IgD-negative memory B cell (primary cell): ENCODE measurements at regions not wholly inside any gene's neighbourhood (a gene's known extent, or its start where the extent isn't known, plus 50 kb on each side); places are given as distances from the start of the nearest gene placed in this dataset.
"Not testable (repeated sequence)": the region's sequence is repeated elsewhere in the genome, so short reads cannot be mapped to it uniquely, and the experiment has no call there.

Experiments
- H3K27ac Mint-ChIP-seq, 3 donors: one replicate each; pipeline ENCODE4 v1.8.0; 2020 to 2022; ENCODE audit warnings: mild to moderate bottlenecking in 3 of 3, mixed read lengths in 3 of 3, moderate library complexity in 1 of 3
- H3K27me3 Mint-ChIP-seq: one replicate; pipeline ENCODE4 v1.8.0; 2021; ENCODE audit warnings: mixed read lengths
- H3K36me3 Mint-ChIP-seq: one replicate; pipeline ENCODE4 v1.8.0; 2020; ENCODE audit warnings: mild to moderate bottlenecking, mixed read lengths
- H3K4me1 Mint-ChIP-seq, 3 donors: one replicate each; pipeline ENCODE4 v1.8.0; 2020 to 2022; ENCODE audit warnings: mixed read lengths in 3 of 3, mild to moderate bottlenecking in 1 of 3
- H3K4me3 Mint-ChIP-seq, 4 donors: one replicate each; pipeline ENCODE4 v1.8.0; 2020 to 2022; ENCODE audit warnings: mild to moderate bottlenecking in 4 of 4, mixed read lengths in 4 of 4, moderate library complexity in 3 of 4
- H3K9me3 Mint-ChIP-seq, 3 donors: one replicate each; pipeline ENCODE4 v1.8.0; 2020 to 2021; ENCODE audit warnings: mixed read lengths in 3 of 3, mild to moderate bottlenecking in 1 of 3

DNA sequence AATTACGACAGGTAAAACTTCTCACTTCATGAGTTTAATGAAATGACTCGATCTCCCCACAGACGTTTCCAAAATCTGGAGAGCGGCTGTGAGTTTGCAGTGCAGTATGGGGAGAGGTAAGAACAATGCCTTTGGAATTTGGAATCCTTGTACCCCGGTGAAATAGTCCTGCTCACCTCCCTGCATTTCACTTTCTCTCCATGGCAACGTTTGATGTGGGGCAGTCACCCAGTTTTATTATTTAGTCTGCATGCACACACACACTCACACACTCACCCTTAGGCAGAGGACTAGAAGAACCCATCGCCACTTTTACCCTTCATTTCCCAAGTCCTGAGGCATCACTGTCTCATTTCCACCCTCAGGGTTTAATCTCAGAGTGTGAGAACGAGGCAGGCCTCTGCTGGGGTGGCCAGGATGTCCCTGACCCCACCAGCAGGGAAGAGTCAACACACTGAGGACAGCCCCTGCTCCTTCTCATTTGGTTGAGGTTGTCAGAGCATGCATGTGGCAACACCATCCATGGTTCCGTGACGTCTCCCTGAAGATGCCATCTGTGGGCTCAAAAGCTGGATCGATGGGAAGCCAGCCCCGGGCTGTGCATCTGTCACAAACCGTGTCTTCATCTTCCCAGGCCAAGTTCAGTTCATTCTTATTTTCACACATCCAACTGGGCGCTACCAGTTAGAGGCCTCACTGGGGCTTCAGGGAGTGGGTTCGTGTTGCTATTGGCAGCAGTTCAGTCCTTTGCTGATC, 119.8 kb upstream of the TRIM2 start:
- Mint-ChIP-seq H3K4me3 (no peak overlapping the region), H3K27ac (no peak overlapping the region), H3K9me3 (no peaks in the 10 kb centered on the region), H3K27me3 (peaks cover 1% of the 10 kb centered on the region), H3K36me3 (no peaks in the 10 kb centered on the region), H3K4me1 (peaks cover 21 to 27% (median 23%) of the 10 kb centered on the region in 3 donors)

DNA sequence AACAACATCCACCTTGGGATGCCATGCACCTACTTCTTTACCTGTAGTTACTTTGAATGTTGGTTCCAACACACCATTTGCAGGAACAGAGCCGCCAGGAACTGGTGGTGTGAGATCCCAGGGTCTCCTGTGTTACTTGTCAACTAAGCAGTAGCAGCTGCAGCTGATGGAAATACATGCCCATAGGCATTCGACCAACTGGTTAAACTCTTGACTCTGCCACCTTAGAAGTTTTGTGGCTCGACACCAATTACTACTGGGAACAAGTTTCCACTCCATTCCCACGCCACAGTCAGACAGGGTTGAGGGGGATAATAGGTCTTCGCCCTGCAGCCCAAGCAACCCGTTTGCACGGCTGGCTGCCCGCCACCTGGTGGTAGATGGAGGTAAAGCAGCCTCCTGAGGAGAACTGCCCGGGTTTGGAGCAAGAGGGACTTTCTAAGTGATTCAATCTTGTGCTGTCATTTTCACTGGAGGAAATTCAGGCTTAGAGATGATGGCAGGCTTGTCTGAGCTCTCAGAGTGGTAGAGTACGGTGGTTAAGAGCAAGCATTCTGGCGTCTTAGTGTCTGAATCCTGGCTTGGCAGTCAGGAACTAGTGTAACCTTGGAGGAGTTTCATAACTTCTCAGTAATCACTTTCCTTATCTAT, 119.1 kb upstream of the TRIM2 start:
- Mint-ChIP-seq H3K36me3 (no peaks in the 10 kb centered on the region), H3K27me3 (peaks cover 1% of the 10 kb centered on the region), H3K4me3 (peak overlapping the region in 2 of 4 donors; percentile 6 to 38), H3K27ac (peak overlapping the region in 1 of 3 donors; percentile 6), H3K9me3 (no peaks in the 10 kb centered on the region), H3K4me1 (peaks cover 22 to 34% (median 23%) of the 10 kb centered on the region in 3 donors)

GRCh38 chr4:153087671-153088194, 116.5 kb upstream of the TRIM2 start:
- Mint-ChIP-seq H3K27me3 (no peaks in the 10 kb centered on the region), H3K36me3 (no peaks in the 10 kb centered on the region), H3K4me3 (no peak overlapping the region), H3K27ac (no peak overlapping the region), H3K9me3 (no peaks in the 10 kb centered on the region), H3K4me1 (peaks cover 13 to 31% (median 16%) of the 10 kb centered on the region in 3 donors)

DNA sequence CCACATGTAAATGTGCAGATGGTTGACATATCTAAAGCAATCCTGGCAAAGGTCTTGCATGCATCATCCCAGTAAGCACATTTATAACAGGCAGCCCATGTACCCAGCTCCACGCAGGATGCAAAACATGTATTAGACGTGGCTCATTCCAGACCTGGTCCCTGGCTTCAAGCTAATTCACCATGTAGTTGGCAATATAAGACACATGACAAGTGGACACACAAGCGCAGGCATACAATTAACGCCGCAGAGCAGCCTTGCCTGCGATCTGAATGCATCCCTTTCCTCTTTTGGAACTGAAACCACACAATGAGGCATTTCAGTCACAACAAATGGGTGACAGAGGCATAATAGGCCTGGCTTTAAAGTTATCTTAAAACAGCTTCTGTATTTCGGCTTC, 114.5 kb upstream of the TRIM2 start:
- no peak overlapping the region for H3K27ac Mint-ChIP-seq
- H3K36me3 Mint-ChIP-seq = peaks cover 5% of the 10 kb centered on the region
- peaks cover 5 to 20% (median 5%) of the 10 kb centered on the region in 3 donors for H3K4me1 Mint-ChIP-seq
- no peak overlapping the region for H3K4me3 Mint-ChIP-seq
- H3K27me3 Mint-ChIP-seq = no peaks in the 10 kb centered on the region
- H3K9me3 Mint-ChIP-seq = no peaks in the 10 kb centered on the region

DNA sequence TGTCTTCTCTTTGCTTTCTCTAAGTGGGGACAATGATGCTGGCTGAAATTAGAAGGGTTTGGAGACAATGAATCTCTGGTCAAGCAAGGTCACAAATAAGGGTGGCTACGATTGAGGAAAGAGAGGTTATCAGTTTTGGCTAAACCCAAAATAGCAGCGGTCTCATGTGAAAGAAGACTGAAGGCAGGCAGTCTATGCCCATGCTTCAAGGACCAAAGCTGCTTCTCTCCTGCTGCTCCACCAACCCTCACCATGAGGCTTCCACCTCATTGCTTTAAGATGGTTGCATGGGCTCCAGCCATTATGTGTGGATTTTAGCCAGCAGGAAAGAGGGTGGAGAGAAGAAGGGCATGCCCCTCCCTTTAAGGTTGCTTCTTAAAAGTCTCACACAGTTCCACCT, 114.1 kb upstream of the TRIM2 start:
- no peaks in the 10 kb centered on the region for H3K9me3 Mint-ChIP-seq
- peaks cover 5% of the 10 kb centered on the region for H3K36me3 Mint-ChIP-seq
- H3K27me3 Mint-ChIP-seq = no peaks in the 10 kb centered on the region
- H3K27ac Mint-ChIP-seq = no peak overlapping the region
- no peak overlapping the region for H3K4me3 Mint-ChIP-seq
- H3K4me1 Mint-ChIP-seq = peaks cover 4 to 18% (median 5%) of the 10 kb centered on the region in 3 donors

DNA sequence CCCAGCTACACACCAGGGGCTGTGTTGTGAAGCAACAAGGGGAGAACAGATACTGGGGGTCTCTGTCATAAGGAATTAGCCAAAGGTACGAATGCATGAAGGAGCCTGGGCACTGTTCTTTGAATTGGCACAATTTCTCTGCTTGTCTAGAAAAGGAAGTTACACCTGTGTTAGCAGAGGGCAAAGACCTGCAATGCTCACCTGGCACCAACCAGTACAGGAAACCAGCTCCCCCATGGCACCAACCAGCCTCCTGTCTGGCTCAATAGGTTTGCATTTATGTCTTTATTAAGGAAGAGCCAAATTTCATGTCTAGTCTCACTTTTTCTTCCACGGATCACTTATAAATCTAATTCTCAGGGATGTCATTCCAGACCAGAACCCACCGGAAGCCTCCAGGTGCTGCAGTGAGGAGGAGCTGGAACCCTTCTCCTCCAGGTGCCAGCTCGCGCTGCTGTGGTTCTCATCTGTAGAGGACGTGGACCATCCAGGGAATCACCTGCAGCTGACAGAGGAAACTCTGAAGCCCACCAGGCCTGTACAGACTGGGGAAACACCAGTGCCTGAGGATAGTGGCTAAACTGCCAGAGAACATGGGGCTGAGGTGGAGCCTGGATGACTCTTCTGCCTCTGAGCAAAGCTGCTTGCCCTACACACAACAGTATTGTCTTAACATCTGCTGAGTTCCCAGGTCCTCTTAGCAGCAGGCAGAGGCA, 113.4 kb upstream of the TRIM2 start:
- no peak overlapping the region for H3K27ac Mint-ChIP-seq

GRCh38 chr4:153093396-153093795, 110.8 kb upstream of the TRIM2 start:
- Mint-ChIP-seq H3K36me3 (peaks cover 7% of the 10 kb centered on the region), H3K4me3 (no peak overlapping the region), H3K9me3 (no peaks in the 10 kb centered on the region), H3K27ac (no peak overlapping the region), H3K27me3 (no peaks in the 10 kb centered on the region), H3K4me1 (peaks cover 0 to 15% (median 3%) of the 10 kb centered on the region in 3 donors)

More for the DNA sequence above, 113.4 kb upstream of the TRIM2 start:
- no peaks in the 10 kb centered on the region for H3K9me3 Mint-ChIP-seq
- H3K36me3 Mint-ChIP-seq = peaks cover 7% of the 10 kb centered on the region
- H3K4me1 Mint-ChIP-seq = peaks cover 0 to 15% (median 3%) of the 10 kb centered on the region in 3 donors
- H3K27me3 Mint-ChIP-seq = no peaks in the 10 kb centered on the region
- H3K4me3 Mint-ChIP-seq = no peak overlapping the region

- Mint-ChIP-seq H3K4me3 (no peak overlapping the region), H3K4me1 (peaks cover 0 to 15% (median 3%) of the 10 kb centered on the region in 3 donors), H3K9me3 (no peaks in the 10 kb centered on the region), H3K27ac (no peak overlapping the region), H3K36me3 (peaks cover 7% of the 10 kb centered on the region), H3K27me3 (no peaks in the 10 kb centered on the region)
These were observed 110.4 kb upstream of the TRIM2 start for GRCh38 chr4:153093802-153094201.

DNA sequence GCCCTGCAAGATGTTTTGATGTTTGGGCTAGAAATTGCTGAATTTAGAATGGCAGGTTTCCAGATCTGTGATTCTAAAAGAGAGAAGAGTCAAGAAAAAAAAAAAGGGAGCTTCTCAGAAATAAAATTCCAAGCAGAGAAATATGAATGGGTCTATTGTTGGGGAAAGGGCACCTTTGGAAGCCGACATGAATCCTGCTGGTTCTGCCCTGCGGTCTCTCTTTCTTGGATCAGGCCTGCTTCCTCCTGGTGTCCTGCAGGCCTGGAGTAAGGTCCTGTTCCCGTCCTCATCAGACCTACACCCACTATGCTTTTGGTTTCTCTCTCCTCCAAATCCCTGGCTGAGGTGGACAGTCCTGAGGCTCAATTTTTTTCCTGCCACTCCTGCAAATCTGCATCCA, 109.8 kb upstream of the TRIM2 start:
- H3K27ac Mint-ChIP-seq = no peak overlapping the region
- no peaks in the 10 kb centered on the region for H3K9me3 Mint-ChIP-seq
- peaks cover 7% of the 10 kb centered on the region for H3K36me3 Mint-ChIP-seq
- H3K4me3 Mint-ChIP-seq = no peak overlapping the region
- no peaks in the 10 kb centered on the region for H3K27me3 Mint-ChIP-seq
- H3K4me1 Mint-ChIP-seq = peaks cover 0 to 12% (median 0%) of the 10 kb centered on the region in 3 donors

GRCh38 chr4:153095448-153096204, 108.6 kb upstream of the TRIM2 start:
- no peaks in the 10 kb centered on the region for H3K9me3 Mint-ChIP-seq
- no peaks in the 10 kb centered on the region for H3K27me3 Mint-ChIP-seq
- peaks cover 0 to 2% (median 0%) of the 10 kb centered on the region in 3 donors for H3K4me1 Mint-ChIP-seq
- peaks cover 7% of the 10 kb centered on the region for H3K36me3 Mint-ChIP-seq
- no peak overlapping the region for H3K27ac Mint-ChIP-seq
- H3K4me3 Mint-ChIP-seq = no peak overlapping the region

DNA sequence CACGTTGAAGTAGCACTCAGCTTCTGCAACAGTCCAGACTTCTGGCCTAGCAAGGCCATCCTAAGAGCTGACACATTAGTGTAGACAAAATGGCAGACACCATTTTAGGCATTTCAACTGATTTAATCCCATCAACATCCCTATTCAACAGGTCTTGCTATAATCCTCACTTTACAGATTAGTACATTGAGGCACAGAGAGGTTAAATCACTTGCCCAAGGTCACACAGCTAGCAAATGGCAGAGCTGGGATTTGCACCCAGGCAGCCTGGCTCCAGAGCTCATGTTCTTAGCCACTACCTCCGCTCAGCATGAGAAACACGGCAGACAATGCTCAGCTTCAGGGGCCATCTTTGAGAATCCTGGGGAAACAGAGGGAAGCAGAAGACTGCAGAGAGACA, 107.9 kb upstream of the TRIM2 start:
- Mint-ChIP-seq H3K27ac (peak overlapping the region in 1 of 3 donors; percentile 24), H3K4me3 (no peak overlapping the region), H3K27me3 (no peaks in the 10 kb centered on the region), H3K4me1 (no peaks in the 10 kb centered on the region), H3K36me3 (peaks cover 7% of the 10 kb centered on the region), H3K9me3 (no peaks in the 10 kb centered on the region)

GRCh38 chr4:153098427-153098826, 105.8 kb upstream of the TRIM2 start:
- Mint-ChIP-seq H3K4me3 (no peak overlapping the region), H3K9me3 (no peaks in the 10 kb centered on the region), H3K4me1 (no peaks in the 10 kb centered on the region), H3K27ac (peak overlapping the region in 1 of 3 donors; percentile 63), H3K27me3 (peaks cover 4% of the 10 kb centered on the region), H3K36me3 (peaks cover 2% of the 10 kb centered on the region)

GRCh38 chr4:153099391-153100140, 104.7 kb upstream of the TRIM2 start:
- Mint-ChIP-seq H3K27me3 (peaks cover 6% of the 10 kb centered on the region), H3K4me1 (no peaks in the 10 kb centered on the region), H3K4me3 (no peak overlapping the region), H3K36me3 (peaks cover 2% of the 10 kb centered on the region), H3K27ac (peak overlapping the region in 1 of 3 donors; percentile 63), H3K9me3 (no peaks in the 10 kb centered on the region)

DNA sequence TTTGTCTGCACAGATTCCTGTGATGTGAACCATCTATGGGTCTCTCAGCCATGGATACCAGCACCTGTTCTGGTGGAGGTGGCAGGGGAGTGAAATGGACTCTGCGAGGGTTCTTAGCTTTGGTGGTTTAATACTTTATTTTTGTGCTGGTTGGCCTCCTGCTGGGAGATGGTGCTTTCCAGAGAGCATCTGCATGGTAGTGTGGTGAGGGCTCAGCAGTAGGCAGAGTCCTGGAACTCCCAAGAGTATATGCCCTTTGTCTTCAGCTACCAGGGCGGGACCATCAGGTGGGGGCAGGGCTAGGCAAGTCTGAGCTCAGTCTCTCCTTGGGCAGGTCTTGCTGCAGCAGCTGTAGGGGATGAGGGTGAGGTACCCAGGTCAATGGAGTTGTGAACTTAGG, 97.5 kb upstream of the TRIM2 start:
- Mint-ChIP-seq H3K27me3 (peaks cover 27% of the 10 kb centered on the region), H3K4me1 (peaks cover 21 to 30% (median 22%) of the 10 kb centered on the region in 3 donors), H3K9me3 (peaks cover 4 to 12% (median 5%) of the 10 kb centered on the region in 3 donors)
- not testable (repeated sequence) for H3K4me3 Mint-ChIP-seq, H3K36me3 Mint-ChIP-seq, H3K27ac Mint-ChIP-seq
